B cell (primary cell): ENCODE measurements at regions not wholly inside any gene's neighbourhood (a gene's known extent, or its start where the extent isn't known, plus 50 kb on each side); places are given as distances from the start of the nearest gene placed in this dataset.

Experiments used
- ATAC-seq: fragments of 200-7000 bp; cut with Tn5 transposase; one replicate; pipeline ENCODE4 v1.10.0; 2021; ENCODE audit warnings: low read depth, mild to moderate bottlenecking, moderate number of reproducible peaks, moderate library complexity
- CTCF ChIA-PET: fragments of 350-600 bp; sonication (Branson Sonifier 250); formaldehyde crosslinking; loops from one replicate; lab custom pipeline; 2021; ENCODE audit warnings: antibody characterized with exemption, inconsistent platforms; lab: Charles Lee
- POLR2A ChIA-PET: fragments of 350-600 bp; sonication (Branson Sonifier 250); formaldehyde crosslinking; loops from one replicate; lab custom pipeline; 2021; ENCODE audit warnings: antibody characterized with exemption; lab: Charles Lee
- DNase-seq: peaks from one replicate; pipeline ENCODE4 v3.0.0; 2013
- H2AFZ ChIP-seq: 2 replicates; pipeline ENCODE4 v1.6.1; 2012; ENCODE audit warnings: mild to moderate bottlenecking, low read depth, low read length; ENCODE audit not compliant: insufficient read depth, poor library complexity, severe bottlenecking
- H3K27ac ChIP-seq, 2 donors: 1 replicate in 1 of 2; 2 replicates in 1 of 2; pipeline ENCODE4 v1.5.1; 2012 to 2013; ENCODE audit warnings: low read length in 2 of 2, mild to moderate bottlenecking in 2 of 2, moderate library complexity in 1 of 2
- H3K27me3 ChIP-seq, 4 experiments: fragments of 200-600 bp in 1 of 4; sonication (generic) in 1 of 4; replicated peaks in 1 of 4; 1 replicate in 2 of 4; 2 replicates in 2 of 4; pipeline versions ENCODE4 v1.6.1 to v1.7.0; 2013 to 2016; ENCODE audit warnings: low read length in 3 of 4, mild to moderate bottlenecking in 2 of 4, mixed read lengths in 1 of 4, moderate library complexity in 1 of 4; ENCODE audit not compliant: insufficient read depth in 4 of 4, control insufficient read depth in 3 of 4; ENCODE audit errors: control extremely low read depth in 1 of 4
- H3K36me3 ChIP-seq, 2 experiments: replicated peaks in 1 of 2; 1 replicate in 1 of 2; 2 replicates in 1 of 2; pipeline versions ENCODE4 v1.6.1 to v1.7.1; 2013; ENCODE audit warnings: low read length in 1 of 2; ENCODE audit not compliant: insufficient read depth in 2 of 2, control insufficient read depth in 1 of 2; ENCODE audit errors: control extremely low read depth in 1 of 2, extremely low read depth in 1 of 2
- H3K4me1 ChIP-seq, 2 donors: fragments of 200-600 bp in 1 of 2; sonication (generic) in 1 of 2; 1 replicate in 1 of 2; 2 replicates in 1 of 2; pipeline versions ENCODE4 v1.5.1 to v1.6.1; 2013 to 2017; ENCODE audit warnings: low read length in 2 of 2; ENCODE audit not compliant: control insufficient read depth in 2 of 2, insufficient read depth in 2 of 2
- H3K4me2 ChIP-seq: replicated peaks from 2 replicates; pipeline ENCODE3; 2012; ENCODE audit warnings: mild to moderate bottlenecking, low read depth, low read length; ENCODE audit not compliant: poor library complexity, severe bottlenecking
- H3K4me3 ChIP-seq, 5 experiments: fragments of 200-600 bp in 1 of 5; sonication (generic) in 1 of 5; 1 replicate in 3 of 5; 2 replicates in 2 of 5; pipeline versions ENCODE4 v1.5.1 to v1.7.0; 2011 to 2016; ENCODE audit warnings: low read length in 4 of 5, mild to moderate bottlenecking in 4 of 5, low read depth in 2 of 5, control low read depth in 1 of 5, moderate library complexity in 1 of 5; ENCODE audit not compliant: insufficient read depth in 1 of 5; ENCODE audit errors: control extremely low read depth in 1 of 5, extremely low read depth in 1 of 5
- H3K79me2 ChIP-seq: fragments of 200-600 bp; sonication (generic); one replicate; pipeline ENCODE4 v1.6.0; 2016; ENCODE audit warnings: low read length; ENCODE audit not compliant: control insufficient read depth, insufficient read depth
- H3K9ac ChIP-seq: fragments of 200-600 bp; sonication (generic); 2 replicates; pipeline ENCODE4 v1.6.1; 2017; ENCODE audit warnings: mild to moderate bottlenecking, low read length, moderate library complexity
- H3K9me3 ChIP-seq, 3 donors: one replicate each; pipeline versions ENCODE4 v1.6.1 to v1.7.1; 2013; ENCODE audit warnings: low read length in 2 of 3; ENCODE audit not compliant: control insufficient read depth in 2 of 3, insufficient read depth in 1 of 3; ENCODE audit errors: control extremely low read depth in 1 of 3
- H4K20me1 ChIP-seq: 2 replicates; pipeline ENCODE4 v1.6.0; 2012; ENCODE audit warnings: mild to moderate bottlenecking, low read length; ENCODE audit not compliant: insufficient read depth, control insufficient read depth, poor library complexity, severe bottlenecking
- H3K27ac Mint-ChIP-seq: one replicate; pipeline ENCODE4 v1.8.0; 2021; ENCODE audit warnings: mixed read lengths
- H3K27me3 Mint-ChIP-seq: one replicate; pipeline ENCODE4 v1.8.0; 2021; ENCODE audit warnings: mixed read lengths
- H3K4me1 Mint-ChIP-seq: one replicate; pipeline ENCODE4 v1.8.0; 2021; ENCODE audit warnings: mixed read lengths
- H3K4me3 Mint-ChIP-seq: one replicate; pipeline ENCODE4 v1.8.0; 2021; ENCODE audit warnings: mixed read lengths
- H3K9me3 Mint-ChIP-seq: one replicate; pipeline ENCODE4 v1.8.0; 2022; ENCODE audit warnings: mixed read lengths; ENCODE audit not compliant: insufficient read depth
- EZH2 ChIP-seq: IDR thresholded peaks from 2 replicates; pipeline ENCODE4 v1.6.1; 2012; ENCODE audit warnings: borderline replicate concordance, low read depth, mild to moderate bottlenecking, moderate library complexity, low read length; ENCODE audit not compliant: insufficient read depth, poor library complexity, severe bottlenecking
- WGBS: methylation state at CpG from one replicate; pipeline ENCODE4 v1.1.5; 2013; ENCODE audit warnings: missing lambda C conversion rate; ENCODE audit not compliant: insufficient coverage; 5-methylcytosine and 5-hydroxymethylcytosine counted together
- intact Hi-C: fragments of 100-400 bp; cut with micrococcal nuclease; formaldehyde crosslinking; loops from one replicate; pipeline ENCODE4 v1.10.0; 2022
- TF ChIP-seq, protein P1 (sequence below): fragments of 200-600 bp; IDR thresholded peaks from one replicate; pipeline ENCODE4 v1.8.0; 2022; ENCODE audit warnings: antibody characterized with exemption, mild to moderate bottlenecking

DNA sequence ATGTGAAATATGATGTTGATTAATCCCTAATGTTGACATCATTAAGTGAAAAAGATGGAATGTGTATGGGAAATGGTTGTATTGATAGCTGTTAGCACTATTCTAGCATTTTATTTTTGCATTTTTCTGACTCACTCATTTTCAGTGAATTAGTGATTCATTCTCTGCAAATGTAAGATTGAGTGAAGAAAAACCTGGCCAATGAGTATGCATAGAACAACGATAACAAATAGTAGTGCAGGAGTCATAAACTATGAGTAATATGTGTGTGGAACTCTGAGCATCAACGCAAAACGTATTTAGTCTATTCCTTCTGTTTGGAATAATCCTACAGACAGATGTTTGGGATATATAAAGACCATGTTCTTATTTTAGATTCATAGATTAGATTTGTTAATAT lies 76.3 kb upstream of the RTL1 start:
- Histone ChIP-seq H3K36me3 (no peaks in the 10 kb centered on the region), H4K20me1 (no peaks in the 10 kb centered on the region), H3K9me3 (no peaks in the 10 kb centered on the region), H3K4me1 (no peaks in the 10 kb centered on the region), H3K27ac (no peak overlapping the region), H3K9ac (no peak overlapping the region), H3K4me2 (no peak overlapping the region), H3K79me2 (no peaks in the 10 kb centered on the region), H3K27me3 (no peaks in the 10 kb centered on the region), H2AFZ (no peak overlapping the region), H3K4me3 (no peak overlapping the region)
- no peak for ATAC-seq
- no peaks in the 10 kb centered on the region for H3K9me3 Mint-ChIP-seq
- CTCF ChIA-PET: no interaction called here
- H3K4me3 Mint-ChIP-seq: no peak overlapping the region
- no peaks in the 10 kb centered on the region for H3K27me3 Mint-ChIP-seq
- POLR2A ChIA-PET: no interaction called here
- WGBS: 100% methylated on average over 1 of the region's 3 CpGs
- DNase-seq: no peak
- H3K27ac Mint-ChIP-seq: no peak overlapping the region
- intact Hi-C loops: no loop called here
- H3K4me1 Mint-ChIP-seq: no peaks in the 10 kb centered on the region
- TF ChIP-seq, protein P1, sequence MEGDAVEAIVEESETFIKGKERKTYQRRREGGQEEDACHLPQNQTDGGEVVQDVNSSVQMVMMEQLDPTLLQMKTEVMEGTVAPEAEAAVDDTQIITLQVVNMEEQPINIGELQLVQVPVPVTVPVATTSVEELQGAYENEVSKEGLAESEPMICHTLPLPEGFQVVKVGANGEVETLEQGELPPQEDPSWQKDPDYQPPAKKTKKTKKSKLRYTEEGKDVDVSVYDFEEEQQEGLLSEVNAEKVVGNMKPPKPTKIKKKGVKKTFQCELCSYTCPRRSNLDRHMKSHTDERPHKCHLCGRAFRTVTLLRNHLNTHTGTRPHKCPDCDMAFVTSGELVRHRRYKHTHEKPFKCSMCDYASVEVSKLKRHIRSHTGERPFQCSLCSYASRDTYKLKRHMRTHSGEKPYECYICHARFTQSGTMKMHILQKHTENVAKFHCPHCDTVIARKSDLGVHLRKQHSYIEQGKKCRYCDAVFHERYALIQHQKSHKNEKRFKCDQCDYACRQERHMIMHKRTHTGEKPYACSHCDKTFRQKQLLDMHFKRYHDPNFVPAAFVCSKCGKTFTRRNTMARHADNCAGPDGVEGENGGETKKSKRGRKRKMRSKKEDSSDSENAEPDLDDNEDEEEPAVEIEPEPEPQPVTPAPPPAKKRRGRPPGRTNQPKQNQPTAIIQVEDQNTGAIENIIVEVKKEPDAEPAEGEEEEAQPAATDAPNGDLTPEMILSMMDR: no peak
- TF ChIP-seq EZH2: no peak

DNA sequence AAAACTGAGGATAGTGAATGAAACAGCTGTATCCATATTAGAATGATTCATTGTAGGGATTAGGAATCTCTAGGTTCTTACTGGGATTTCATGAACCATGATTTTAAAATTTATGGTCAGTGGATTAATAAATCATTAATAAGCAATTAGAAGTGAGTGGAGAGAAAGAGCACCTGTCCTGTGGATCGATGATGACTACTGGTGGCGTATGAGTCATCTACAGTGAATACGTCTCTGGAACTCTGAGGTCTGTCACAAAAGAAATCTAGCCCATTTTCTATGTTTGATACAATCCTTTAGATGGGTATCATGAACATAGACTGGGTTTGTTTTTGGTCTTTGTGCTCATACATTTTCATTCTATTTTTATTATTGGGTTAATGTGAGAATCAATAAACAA lies 77.3 kb upstream of the RTL1 start:
- ChIA-PET POLR2A (no interaction called here), CTCF (no interaction called here)
- Histone ChIP-seq H3K36me3 (no peaks in the 10 kb centered on the region), H2AFZ (no peak overlapping the region), H3K4me1 (no peaks in the 10 kb centered on the region), H4K20me1 (no peaks in the 10 kb centered on the region), H3K9me3 (no peaks in the 10 kb centered on the region), H3K9ac (no peak overlapping the region), H3K4me3 (no peak overlapping the region), H3K27me3 (no peaks in the 10 kb centered on the region), H3K4me2 (no peak overlapping the region), H3K79me2 (no peaks in the 10 kb centered on the region), H3K27ac (no peak overlapping the region)
- Mint-ChIP-seq H3K4me3 (no peak overlapping the region), H3K27me3 (no peaks in the 10 kb centered on the region), H3K27ac (no peak overlapping the region), H3K4me1 (no peaks in the 10 kb centered on the region), H3K9me3 (no peaks in the 10 kb centered on the region)
- intact Hi-C loops: no loop called here
- DNase-seq (no peak), ATAC-seq (no peak)
- TF ChIP-seq EZH2: no peak
- TF ChIP-seq, protein P1: no peak
- WGBS: 100% methylated on average over 1 of the region's 3 CpGs
